Gastrocnemius medialis (tissue), 4 donors: ENCODE measurements at regions not wholly inside any gene's neighbourhood (a gene's known extent, or its start where the extent isn't known, plus 50 kb on each side); places are given as distances from the start of the nearest gene placed in this dataset.

Source experiments
- ATAC-seq, 2 donors: fragments of 150-250 bp; one replicate each; pipeline ENCODE4 v1.9.1; 2016
- DNase-seq, 2 donors: peaks; one replicate each; pipeline ENCODE4 v3.0.0-alpha.2; 2019
- H3K27ac ChIP-seq, 4 donors: fragments of 200-600 bp; sonication (generic); 1 replicate in 1 of 4; 2 replicates in 3 of 4; pipeline ENCODE4 v1.5.1; 2016 to 2018; ENCODE audit warnings: mild to moderate bottlenecking in 2 of 4, moderate library complexity in 1 of 4
- H3K27me3 ChIP-seq, 3 donors: fragments of 200-600 bp; sonication (generic) in 2 of 3; 1 replicate in 1 of 3; 2 replicates in 2 of 3; pipeline versions ENCODE4 v1.5.1 to v1.6.0; 2016 to 2019; ENCODE audit warnings: mild to moderate bottlenecking in 1 of 3, moderate library complexity in 1 of 3
- H3K36me3 ChIP-seq, 2 donors: fragments of 200-600 bp; sonication (generic) in 1 of 2; one replicate each; pipeline ENCODE4 v1.5.1; 2017 to 2018
- H3K4me1 ChIP-seq, 2 donors: fragments of 200-600 bp; sonication (generic) in 1 of 2; one replicate each; pipeline ENCODE4 v1.5.1; 2016 to 2017; ENCODE audit warnings: mild to moderate bottlenecking in 2 of 2
- H3K4me3 ChIP-seq, 4 donors: fragments of 200-600 bp; sonication (generic) in 3 of 4; 1 replicate in 1 of 4; 2 replicates in 3 of 4; pipeline ENCODE4 v1.5.1; 2016 to 2019; ENCODE audit warnings: mild to moderate bottlenecking in 2 of 4
- H3K9me3 ChIP-seq, 3 donors: fragments of 200-600 bp; sonication (generic) in 2 of 3; 1 replicate in 1 of 3; 2 replicates in 2 of 3; pipeline ENCODE4 v1.5.1; 2016 to 2019
- POLR2A ChIP-seq, 2 donors: fragments of 450-650 bp; IDR thresholded peaks; one replicate each; pipeline ENCODE4 v1.6.1; 2017; ENCODE audit warnings: antibody characterized with exemption in 2 of 2, mild to moderate bottlenecking in 2 of 2, moderate library complexity in 2 of 2
- in situ Hi-C, 4 donors: fragments of 200-750 bp; cut with MboI; loops; one replicate each; pipeline versions ENCODE4 v1.15.0 to v1.8.0; 2017; ENCODE audit warnings: low sequenced_read_pairs in 4 of 4
- intact Hi-C: fragments of 100-400 bp; cut with DNase I; formaldehyde crosslinking; loops from one replicate; pipeline ENCODE4 v1.15.1; 2023; ENCODE audit warnings: low total_unique reads
- TF ChIP-seq, protein P1 (sequence below), 5 experiments: fragments of 450-650 bp in 3 of 5; fragments of 200-600 bp in 2 of 5; sonication (generic) in 2 of 5; IDR thresholded peaks in 4 of 5; conservative IDR thresholded peaks in 1 of 5; 1 replicate in 4 of 5; 2 replicates in 1 of 5; pipeline ENCODE4 v1.5.1; 2016 to 2019; ENCODE audit warnings: antibody characterized with exemption in 5 of 5, mild to moderate bottlenecking in 3 of 5, moderate library complexity in 3 of 5

DNA sequence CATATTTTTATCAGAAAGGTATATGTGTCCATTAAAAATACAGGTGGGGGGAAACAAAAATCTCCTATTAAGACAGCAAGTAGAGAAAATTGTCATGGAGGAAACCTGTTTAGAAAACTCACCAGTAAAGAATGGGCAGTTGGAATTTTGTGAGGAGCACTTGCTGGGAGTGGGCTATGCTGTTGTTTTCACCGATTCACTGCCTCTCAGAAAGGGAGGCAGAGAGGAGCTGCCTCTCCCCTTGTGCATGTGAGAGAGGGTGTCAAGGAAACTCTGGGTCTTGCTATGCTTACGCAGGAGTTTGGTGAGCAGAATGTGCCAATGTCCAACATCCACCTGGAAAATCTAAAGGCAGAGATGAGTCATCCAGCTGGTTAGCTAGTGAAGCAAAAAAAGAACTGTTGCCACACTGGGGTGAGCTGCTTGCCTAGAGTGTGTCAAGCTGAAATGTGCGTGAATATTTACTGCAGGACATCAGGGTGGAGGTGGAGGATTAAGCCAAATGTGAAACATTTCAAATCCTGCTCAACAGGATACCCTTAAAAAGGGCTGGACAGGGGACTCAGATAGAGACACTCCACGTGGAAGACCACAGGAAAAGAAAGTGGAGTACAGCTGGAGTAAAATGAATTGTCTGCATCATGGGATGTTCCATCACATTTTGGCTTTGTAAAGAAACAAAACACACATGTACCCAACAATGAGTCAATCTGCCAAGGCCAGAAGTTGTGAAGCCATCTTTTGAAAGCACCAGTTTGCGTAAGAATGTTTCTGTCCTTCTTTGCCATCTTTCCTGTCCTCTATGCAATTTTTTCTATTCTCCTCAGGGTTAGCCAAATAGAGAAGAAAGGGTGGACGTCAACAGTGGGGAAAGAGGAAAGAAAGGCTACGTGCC is 449.7 kb upstream of the MPDZ start:
- ATAC-seq: peak; percentile 91 to 94
- no peaks in the 10 kb centered on the region for H3K36me3 ChIP-seq

DNA sequence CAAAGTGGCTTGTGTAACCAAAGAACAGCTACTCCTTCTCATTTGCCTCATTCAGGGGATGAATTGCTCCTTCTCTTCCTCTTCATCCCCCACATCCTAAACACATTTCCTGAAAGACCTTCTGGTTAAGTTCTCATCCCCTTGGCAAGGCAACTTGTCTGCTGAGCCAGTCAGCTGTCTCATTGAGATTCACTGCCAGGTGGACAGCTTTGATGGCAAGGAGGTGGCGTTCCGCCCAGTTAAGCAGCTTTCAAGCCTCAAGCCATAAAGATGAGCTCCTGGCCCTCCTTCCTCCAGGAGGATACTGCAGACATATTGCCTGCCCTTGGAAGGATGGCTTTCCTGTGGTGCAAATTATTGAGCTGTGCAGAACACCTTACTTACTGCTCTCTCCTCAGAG is 448.6 kb upstream of the MPDZ start:
- H3K4me3 ChIP-seq: no peak overlapping the region
- no peaks in the 10 kb centered on the region for H3K9me3 ChIP-seq
- no peaks in the 10 kb centered on the region for H3K27me3 ChIP-seq
- H3K4me1 ChIP-seq: peaks cover 14 to 21% of the 10 kb centered on the region in 2 donors
- H3K36me3 ChIP-seq: no peaks in the 10 kb centered on the region
- in situ Hi-C loops (no loop called here), intact Hi-C loops (loop anchor here (1.0 to 5.0 kb wide), 2 partner anchors 22 to 121 kb away; no protein-coding TSS in a partner anchor)
- no peak for TF ChIP-seq POLR2A (IDR thresholded peaks at IDR 0.05)
- TF ChIP-seq, protein P1, sequence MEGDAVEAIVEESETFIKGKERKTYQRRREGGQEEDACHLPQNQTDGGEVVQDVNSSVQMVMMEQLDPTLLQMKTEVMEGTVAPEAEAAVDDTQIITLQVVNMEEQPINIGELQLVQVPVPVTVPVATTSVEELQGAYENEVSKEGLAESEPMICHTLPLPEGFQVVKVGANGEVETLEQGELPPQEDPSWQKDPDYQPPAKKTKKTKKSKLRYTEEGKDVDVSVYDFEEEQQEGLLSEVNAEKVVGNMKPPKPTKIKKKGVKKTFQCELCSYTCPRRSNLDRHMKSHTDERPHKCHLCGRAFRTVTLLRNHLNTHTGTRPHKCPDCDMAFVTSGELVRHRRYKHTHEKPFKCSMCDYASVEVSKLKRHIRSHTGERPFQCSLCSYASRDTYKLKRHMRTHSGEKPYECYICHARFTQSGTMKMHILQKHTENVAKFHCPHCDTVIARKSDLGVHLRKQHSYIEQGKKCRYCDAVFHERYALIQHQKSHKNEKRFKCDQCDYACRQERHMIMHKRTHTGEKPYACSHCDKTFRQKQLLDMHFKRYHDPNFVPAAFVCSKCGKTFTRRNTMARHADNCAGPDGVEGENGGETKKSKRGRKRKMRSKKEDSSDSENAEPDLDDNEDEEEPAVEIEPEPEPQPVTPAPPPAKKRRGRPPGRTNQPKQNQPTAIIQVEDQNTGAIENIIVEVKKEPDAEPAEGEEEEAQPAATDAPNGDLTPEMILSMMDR (IDR thresholded peaks at IDR 0.05 in 4 of 5, conservative IDR thresholded peaks at IDR 0.05 in 1 of 5): no peak
- DNase-seq: peak; percentile 72 to 86
- peak overlapping the region; percentile 65 to 83 (median 73) for H3K27ac ChIP-seq
- ATAC-seq: peak; percentile 82 to 89

More for the DNA sequence above, 449.7 kb upstream of the MPDZ start:
- Histone ChIP-seq H3K27me3 (no peaks in the 10 kb centered on the region), H3K9me3 (no peaks in the 10 kb centered on the region), H3K4me3 (no peak overlapping the region), H3K27ac (peak overlapping the region; percentile 65 to 83 (median 73)), H3K4me1 (peaks cover 14 to 21% of the 10 kb centered on the region in 2 donors)
- in situ Hi-C loops (no loop called here), intact Hi-C loops (loop anchor here (1.0 to 5.0 kb wide), 2 partner anchors 23 to 122 kb away; no protein-coding TSS in a partner anchor)
- TF ChIP-seq, protein P1 (IDR thresholded peaks at IDR 0.05 in 4 of 5, conservative IDR thresholded peaks at IDR 0.05 in 1 of 5): no peak
- TF ChIP-seq POLR2A (IDR thresholded peaks at IDR 0.05): peak; percentile 50 to 60
- DNase-seq: peak; percentile 64 to 71

DNA sequence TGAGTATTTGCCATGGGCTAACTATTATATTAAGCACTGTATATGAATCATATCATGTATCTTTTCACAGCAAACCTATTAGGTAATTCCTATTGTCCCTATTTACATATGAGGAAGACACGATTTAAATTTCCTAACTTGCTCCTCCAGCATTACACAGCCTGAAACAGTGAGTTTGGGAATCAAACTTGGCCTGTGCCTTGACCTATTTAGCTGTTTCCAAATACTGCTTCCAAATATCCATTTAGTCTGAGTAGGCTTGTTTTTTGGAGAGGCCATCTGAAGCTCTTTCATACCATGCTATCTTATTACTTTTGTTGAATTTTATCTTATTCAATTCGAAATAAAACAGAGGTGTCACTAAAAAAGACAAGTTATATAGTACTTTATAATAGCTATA is 447.3 kb upstream of the MPDZ start:
- no peak overlapping the region for H3K4me3 ChIP-seq
- no peaks in the 10 kb centered on the region for H3K36me3 ChIP-seq
- ATAC-seq (no peak), DNase-seq (no peak)
- H3K27ac ChIP-seq: peak overlapping the region; percentile 20 to 83 (median 24)
- no peaks in the 10 kb centered on the region for H3K9me3 ChIP-seq
- no peak for TF ChIP-seq POLR2A (IDR thresholded peaks at IDR 0.05)
- TF ChIP-seq, protein P1 (IDR thresholded peaks at IDR 0.05 in 4 of 5, conservative IDR thresholded peaks at IDR 0.05 in 1 of 5): no peak
- in situ Hi-C loops (no loop called here), intact Hi-C loops (loop anchor here (5.0 kb wide), 1 partner anchor 119 kb away; no protein-coding TSS in a partner anchor)
- H3K27me3 ChIP-seq: no peaks in the 10 kb centered on the region
- H3K4me1 ChIP-seq: peaks cover 14 to 21% of the 10 kb centered on the region in 2 donors

DNA sequence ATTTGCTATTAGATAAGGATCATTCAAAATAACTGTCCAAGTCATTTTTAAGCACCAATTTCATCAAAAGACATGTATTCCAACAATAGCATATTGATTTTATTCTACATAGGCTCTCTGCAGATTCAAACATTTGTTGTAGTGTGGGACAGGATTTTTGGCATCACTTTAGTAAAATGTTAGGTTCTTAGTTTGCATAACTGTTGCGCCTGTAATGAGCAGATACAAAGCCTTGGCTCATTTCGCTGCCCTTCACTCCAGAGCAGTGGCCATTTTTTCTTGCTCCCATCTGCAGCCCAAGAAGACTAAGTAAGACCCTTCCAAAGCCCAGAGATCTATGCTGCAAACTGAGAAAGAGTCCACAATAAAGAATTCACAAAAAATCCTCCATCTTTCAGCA is 446.0 kb upstream of the MPDZ start:
- Histone ChIP-seq H3K27ac (no peak overlapping the region), H3K9me3 (no peaks in the 10 kb centered on the region), H3K4me3 (no peak overlapping the region), H3K27me3 (no peaks in the 10 kb centered on the region), H3K36me3 (no peaks in the 10 kb centered on the region), H3K4me1 (peaks cover 14 to 21% of the 10 kb centered on the region in 2 donors)
- intact Hi-C loops: loop anchor here (5.0 kb wide), 1 partner anchor 118 kb away; no protein-coding TSS in a partner anchor
- in situ Hi-C loops: no loop called here
- DNase-seq: no peak
- TF ChIP-seq, protein P1 (IDR thresholded peaks at IDR 0.05 in 4 of 5, conservative IDR thresholded peaks at IDR 0.05 in 1 of 5): no peak
- TF ChIP-seq POLR2A (IDR thresholded peaks at IDR 0.05): no peak
- no peak for ATAC-seq
